GM19395 (cell line): ENCODE measurements at regions not wholly inside any gene's neighbourhood (a gene's known extent, or its start where the extent isn't known, plus 50 kb on each side); places are given as distances from the start of the nearest gene placed in this dataset.

ENCODE experiments used
- ATAC-seq: cut with Tn5 transposase; IDR thresholded peaks from one replicate; pipeline ENCODE4 v1.9.1; 2021; ENCODE audit warnings: mild to moderate bottlenecking, moderate library complexity; ENCODE audit not compliant: unreplicated experiment

DNA sequence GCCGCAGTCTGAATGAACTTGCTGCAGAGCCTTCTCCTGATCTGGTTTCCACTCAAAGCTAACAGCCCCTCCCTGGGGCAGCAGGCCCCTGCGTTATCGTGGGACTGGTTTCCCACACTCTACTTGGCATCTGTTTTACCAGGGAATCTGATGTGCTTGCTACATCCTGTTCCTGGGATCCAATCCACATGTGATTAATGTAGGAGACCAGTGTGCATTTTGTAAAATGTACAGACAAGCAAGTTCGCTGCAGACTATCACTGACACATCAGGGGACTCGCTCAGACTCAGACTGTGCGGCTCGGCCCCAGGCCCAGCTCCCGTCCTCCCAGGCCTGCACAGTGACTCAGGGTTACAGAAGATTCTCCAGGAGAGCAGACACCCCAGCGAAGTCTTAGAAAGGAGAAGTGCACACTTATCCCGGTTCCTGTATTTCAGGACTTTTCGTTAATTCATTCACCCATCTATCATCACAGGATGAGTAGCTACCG is 340.1 kb downstream of the MATN1 start:
- ATAC-seq: no peak

DNA sequence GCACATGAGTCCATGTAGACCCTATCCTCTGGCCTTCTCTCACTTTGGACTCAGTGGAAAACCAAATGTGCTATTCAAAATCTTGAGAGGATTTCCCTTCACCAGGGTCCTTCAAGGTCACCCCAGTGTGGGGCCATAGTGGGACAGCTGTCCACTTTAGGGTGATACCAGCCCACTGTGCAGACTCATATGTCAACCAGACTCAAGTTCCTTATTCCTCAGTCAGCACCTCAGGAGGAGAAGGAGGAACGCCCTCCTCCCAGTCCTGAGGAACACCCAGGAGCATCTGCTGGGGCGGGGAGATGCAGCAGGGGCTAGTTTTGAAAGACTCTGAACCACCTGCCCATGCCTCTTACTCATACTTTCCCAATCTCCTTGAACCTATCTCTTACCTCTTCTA is 340.9 kb downstream of the MATN1 start:
- ATAC-seq: no peak

GRCh38 chr1:30381671-30382365 is 341.6 kb downstream of the MATN1 start:
- ATAC-seq: no peak

DNA sequence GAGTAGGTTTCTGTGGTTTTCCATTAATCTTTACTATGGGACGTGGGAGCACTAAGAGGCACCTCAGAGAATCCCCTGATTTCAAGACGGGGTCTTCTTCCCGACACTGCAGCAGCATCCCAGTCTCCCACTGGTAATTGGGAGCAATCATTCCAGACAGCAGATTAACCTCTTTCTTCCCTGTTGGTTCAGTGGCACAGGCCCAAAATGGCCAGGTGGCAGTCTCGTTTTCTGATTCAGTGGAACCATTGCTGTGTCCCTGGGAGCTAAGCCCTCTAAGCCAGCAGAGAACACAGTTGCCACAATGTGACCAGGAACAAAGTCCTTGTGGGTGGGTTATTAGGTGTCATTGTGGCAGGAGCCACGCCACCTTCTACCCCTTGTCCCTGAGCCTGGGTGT is 342.1 kb downstream of the MATN1 start:
- no peak for ATAC-seq

DNA sequence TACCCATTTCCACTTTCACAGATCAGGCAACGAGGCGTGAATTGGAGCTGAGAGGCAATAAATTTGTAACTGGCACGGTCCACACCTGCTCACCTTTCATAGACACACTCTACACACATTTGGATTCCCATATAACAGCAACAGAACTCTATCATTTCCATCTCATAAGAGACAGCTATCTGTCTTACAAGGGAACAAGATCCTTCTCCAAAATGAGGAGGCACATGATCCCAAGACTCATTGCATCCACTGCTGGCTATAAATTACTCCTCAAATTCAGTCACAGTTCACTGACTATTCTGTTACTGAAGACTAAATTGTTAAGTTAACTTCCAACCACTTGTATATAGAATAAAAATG is 342.8 kb downstream of the MATN1 start:
- no peak for ATAC-seq

GRCh38 chr1:30379684-30380624 is 343.4 kb downstream of the MATN1 start:
- peak; percentile 62 for ATAC-seq

DNA sequence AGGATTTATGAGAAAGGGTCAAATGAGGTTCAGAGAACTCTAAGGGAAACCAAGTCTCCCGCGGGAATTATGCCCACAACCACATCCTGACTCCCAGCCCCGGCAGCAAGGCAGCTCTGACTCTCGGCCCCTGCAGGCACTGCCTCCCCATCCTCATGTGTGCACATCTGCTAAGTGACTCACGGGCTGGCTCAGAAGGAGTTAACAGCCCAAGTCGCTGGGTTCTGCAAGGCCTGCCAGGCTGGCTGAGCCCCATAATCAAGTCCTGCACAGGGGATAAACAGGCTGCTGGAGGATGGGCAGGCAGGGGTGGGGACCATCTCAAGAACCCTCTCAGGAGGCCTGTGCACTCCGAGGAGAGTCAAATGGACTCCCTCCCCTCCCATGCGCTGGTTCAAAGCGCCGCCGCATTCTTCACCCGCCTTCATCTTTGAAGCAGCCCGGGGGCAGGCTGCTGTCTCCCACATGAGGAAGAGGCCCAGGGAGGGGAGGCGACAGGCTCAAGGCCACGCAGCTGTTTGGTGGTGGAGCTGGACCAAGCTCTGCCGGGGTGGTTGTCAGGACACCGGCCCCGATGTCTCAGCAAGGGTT is 344.3 kb downstream of the MATN1 start:
- no peak for ATAC-seq

- ATAC-seq: no peak
Observed at GRCh38 chr1:30378003-30378596, 345.3 kb downstream of the MATN1 start.

GRCh38 chr1:30377230-30378002 is 346.0 kb downstream of the MATN1 start:
- no peak for ATAC-seq

DNA sequence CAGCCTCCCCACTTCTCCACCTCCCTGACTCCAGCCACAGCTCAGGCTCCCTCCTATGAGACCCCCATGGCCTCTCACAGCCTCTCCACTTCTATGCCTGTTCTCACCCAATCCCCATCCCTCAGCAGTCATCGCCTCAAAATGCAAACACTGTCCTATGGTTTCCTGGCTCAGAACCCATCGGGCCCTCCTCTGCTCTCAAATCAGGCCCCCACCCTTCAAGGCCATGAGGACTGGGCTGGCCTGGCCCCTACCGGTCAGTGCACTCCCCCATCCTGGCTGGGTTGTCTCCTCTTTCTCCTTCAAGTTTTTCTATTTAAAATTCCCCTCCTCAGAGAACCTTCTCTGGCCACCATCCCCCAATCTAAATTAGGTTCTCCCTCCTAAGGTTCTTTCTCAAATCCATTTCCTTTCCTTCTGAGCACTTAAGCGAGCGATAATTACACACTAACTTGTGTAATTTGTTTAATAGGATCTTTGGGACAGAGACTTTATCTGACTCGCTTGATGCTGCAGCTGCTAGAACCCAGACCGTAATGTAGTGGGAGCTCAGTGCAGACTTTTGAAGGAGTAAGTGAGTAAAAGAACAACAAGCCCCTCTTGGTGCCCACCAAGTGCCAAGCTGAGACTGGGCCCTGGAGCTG is 347.2 kb downstream of the MATN1 start:
- ATAC-seq: no peak

GRCh38 chr1:30375156-30375555 is 348.2 kb downstream of the MATN1 start:
- ATAC-seq: no peak

DNA sequence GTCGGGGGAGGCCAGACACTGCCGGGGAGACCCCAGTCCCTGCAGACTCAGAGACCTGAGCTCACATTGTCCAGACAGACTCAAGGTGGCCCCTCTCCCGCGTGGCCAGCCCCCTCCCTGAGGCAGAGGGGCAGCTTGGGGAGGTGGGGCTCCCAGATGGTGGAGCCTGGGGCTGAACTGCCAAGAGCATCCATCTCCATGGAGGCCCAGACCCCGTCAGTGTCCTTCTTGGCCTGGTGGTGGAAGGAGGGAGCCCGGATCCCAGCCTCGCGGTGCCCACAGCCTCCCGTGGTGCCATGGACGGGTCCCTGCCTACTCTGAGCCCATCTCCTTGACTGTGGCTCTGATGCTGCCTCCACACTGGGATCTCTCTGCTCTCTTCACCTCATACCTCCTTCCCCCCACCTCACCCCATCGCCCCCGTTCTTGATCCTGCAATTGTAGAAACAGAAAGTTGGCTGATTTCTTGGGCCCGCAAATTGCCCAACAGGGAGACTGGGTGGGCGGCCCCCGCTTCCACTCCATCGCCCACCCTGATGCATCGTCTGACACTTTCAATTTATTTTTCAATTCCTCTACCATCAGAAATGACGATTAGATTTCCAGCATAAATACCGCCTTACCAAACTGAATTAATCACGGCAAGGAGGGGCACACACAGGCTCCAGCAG is 348.9 kb downstream of the MATN1 start:
- no peak for ATAC-seq

- ATAC-seq: no peak
Observed at GRCh38 chr1:30373471-30374399, 349.6 kb downstream of the MATN1 start.

DNA sequence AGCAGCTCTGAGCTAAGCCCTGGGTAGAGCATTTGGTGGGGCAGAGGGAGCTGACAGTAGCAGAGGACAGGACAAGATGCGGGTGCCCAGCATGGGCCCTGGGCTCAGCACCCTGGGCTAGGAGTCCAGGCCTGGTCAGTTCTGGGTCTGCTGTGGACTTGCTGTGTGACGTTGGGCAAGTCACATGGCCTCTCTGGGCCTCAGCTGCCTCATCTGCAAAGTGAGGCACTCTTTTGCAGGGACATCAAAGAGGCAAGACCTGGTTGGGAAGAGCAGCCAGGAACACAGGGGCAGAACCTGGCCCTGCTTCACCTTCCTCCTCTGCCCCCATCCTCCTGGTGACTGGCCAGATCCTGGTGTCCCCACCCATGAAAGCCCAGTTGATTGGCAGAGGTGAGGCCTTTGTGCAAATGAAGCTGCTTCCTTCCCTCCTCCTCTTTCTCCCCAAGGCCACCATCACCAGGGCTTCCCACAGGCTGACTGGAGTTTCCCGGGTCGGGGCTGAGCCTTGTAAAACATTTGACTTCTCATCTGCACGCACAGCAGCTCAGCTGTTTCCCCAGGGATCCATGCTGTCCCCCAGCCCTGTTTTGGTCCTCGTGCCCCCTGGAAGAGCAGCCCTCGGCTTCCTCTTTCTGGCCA is 350.5 kb downstream of the MATN1 start:
- no peak for ATAC-seq

DNA sequence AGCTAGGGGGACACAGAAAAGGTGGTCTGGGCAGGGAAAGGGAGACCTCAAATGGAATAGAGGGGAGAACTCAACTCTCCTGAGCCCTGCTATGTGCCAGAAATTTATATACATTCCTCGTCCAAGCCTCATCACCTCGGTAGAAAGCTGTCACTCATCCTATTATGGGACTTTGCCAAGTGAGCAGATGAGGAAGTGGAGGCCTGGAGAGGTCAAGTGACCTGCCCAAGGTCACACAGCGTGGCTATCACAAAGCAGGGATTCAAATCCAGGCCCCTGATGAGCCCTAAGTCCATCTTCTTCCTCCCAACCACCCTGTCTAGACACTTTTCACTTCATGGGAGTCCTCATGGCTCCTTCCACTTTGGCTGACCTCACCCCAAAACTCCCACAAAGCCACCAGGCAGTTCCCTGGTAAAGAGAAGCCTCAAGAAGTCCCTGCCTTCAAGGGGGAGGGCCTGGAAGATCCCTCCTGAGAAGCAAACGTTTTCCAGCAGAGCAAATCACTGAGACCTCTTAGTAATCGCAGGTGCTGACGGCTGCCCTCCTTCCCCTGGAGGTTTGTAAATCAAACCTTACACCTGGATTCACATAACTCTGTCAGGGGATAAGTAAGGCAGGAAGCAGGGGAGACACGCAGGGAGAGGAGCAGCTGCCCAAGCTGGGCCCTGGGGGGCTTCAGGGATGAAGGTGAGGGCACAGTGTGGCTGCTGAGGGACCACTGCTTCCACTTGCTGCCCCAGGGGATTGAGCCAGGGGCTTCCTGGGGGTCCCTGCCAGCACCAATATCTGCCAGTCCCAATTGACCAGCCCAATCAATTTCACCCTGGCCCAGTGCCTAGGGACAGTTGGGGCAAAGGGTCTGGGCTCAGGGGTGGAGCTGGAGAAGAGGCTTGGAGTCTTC is 351.2 kb downstream of the MATN1 start:
- no peak for ATAC-seq

- ATAC-seq: no peak
Observed at GRCh38 chr1:30371179-30371788, 352.1 kb downstream of the MATN1 start.
